GM23338 (cell line): ENCODE measurements at regions not wholly inside any gene's neighbourhood (a gene's known extent, or its start where the extent isn't known, plus 50 kb on each side); places are given as distances from the start of the nearest gene placed in this dataset.

Source experiments
- ATAC-seq: fragments of 200-7000 bp; cut with Tn5 transposase; 3 replicates; pipeline ENCODE4 v1.9.1; 2020
- DNase-seq: peaks from one replicate; pipeline ENCODE4 v3.0.0-alpha.2; 2015; ENCODE audit warnings: low spot score
- H2AFZ ChIP-seq: fragments of 200-600 bp; sonication (generic); 2 replicates; pipeline ENCODE4 v1.8.0; 2016; ENCODE audit warnings: antibody characterized with exemption, mild to moderate bottlenecking, moderate library complexity
- H3F3A ChIP-seq: fragments of 200-600 bp; sonication (generic); replicated peaks from 2 replicates; pipeline ENCODE4 v1.8.0; 2017; ENCODE audit warnings: antibody characterized with exemption, mixed run types, low read depth
- H3K27ac ChIP-seq: fragments of 200-600 bp; sonication (generic); 2 replicates; pipeline ENCODE4 v1.6.1; 2016; ENCODE audit warnings: low read depth
- H3K27me3 ChIP-seq: fragments of 200-600 bp; sonication (generic); 2 replicates; pipeline ENCODE4 v1.8.0; 2016; ENCODE audit warnings: mild to moderate bottlenecking, mixed run types, moderate library complexity; ENCODE audit not compliant: insufficient read depth
- H3K36me3 ChIP-seq: fragments of 200-600 bp; sonication (generic); 2 replicates; pipeline ENCODE4 v1.8.0; 2016; ENCODE audit warnings: mild to moderate bottlenecking; ENCODE audit not compliant: insufficient read depth
- H3K4me1 ChIP-seq: fragments of 200-600 bp; sonication (generic); 2 replicates; pipeline ENCODE4 v1.8.0; 2016; ENCODE audit warnings: mild to moderate bottlenecking, moderate library complexity; ENCODE audit not compliant: insufficient read depth
- H3K4me2 ChIP-seq: fragments of 200-600 bp; sonication (generic); 2 replicates; pipeline ENCODE4 v1.7.1; 2017; ENCODE audit warnings: mixed run types
- H3K4me3 ChIP-seq: fragments of 200-600 bp; sonication (generic); 2 replicates; pipeline ENCODE4 v1.6.1; 2016; ENCODE audit warnings: mixed run types
- H3K79me2 ChIP-seq: fragments of 200-600 bp; sonication (generic); replicated peaks from 2 replicates; pipeline ENCODE4 v1.8.0; 2017; ENCODE audit warnings: mild to moderate bottlenecking; ENCODE audit not compliant: insufficient read depth
- H3K9me2 ChIP-seq: fragments of 200-600 bp; sonication (generic); 2 replicates; pipeline ENCODE4 v1.8.0; 2017; ENCODE audit not compliant: insufficient read depth
- H4K20me1 ChIP-seq: fragments of 200-600 bp; sonication (generic); replicated peaks from 2 replicates; pipeline ENCODE4 v1.8.0; 2017; ENCODE audit warnings: mild to moderate bottlenecking; ENCODE audit not compliant: insufficient read depth
- H3K27ac Mint-ChIP-seq: 2 replicates; pipeline ENCODE4 v1.8.0; 2020; ENCODE audit warnings: inconsistent platforms, mild to moderate bottlenecking, moderate library complexity, mixed read lengths
- H3K27me3 Mint-ChIP-seq: 3 replicates; pipeline ENCODE4 v1.8.0; 2022; ENCODE audit warnings: low read depth, mild to moderate bottlenecking, moderate library complexity, mixed read lengths, inconsistent platforms; ENCODE audit not compliant: insufficient read depth, poor library complexity
- H3K36me3 Mint-ChIP-seq: 3 replicates; pipeline ENCODE4 v1.8.0; 2021; ENCODE audit warnings: low read depth, mild to moderate bottlenecking, inconsistent platforms, moderate library complexity, mixed read lengths
- H3K4me1 Mint-ChIP-seq: 3 replicates; pipeline ENCODE4 v1.8.0; 2020; ENCODE audit warnings: mild to moderate bottlenecking, inconsistent platforms, mixed read lengths
- H3K4me3 Mint-ChIP-seq: 3 replicates; pipeline ENCODE4 v1.8.0; 2021; ENCODE audit warnings: moderate library complexity, mild to moderate bottlenecking, inconsistent platforms, mixed read lengths
- H3K9me3 Mint-ChIP-seq: 3 replicates; pipeline ENCODE4 v1.8.0; 2020; ENCODE audit warnings: moderate library complexity, mild to moderate bottlenecking, inconsistent platforms, mixed read lengths
- EZH2phosphoT487 ChIP-seq: fragments of 200-600 bp; sonication (generic); IDR thresholded peaks from one replicate; pipeline ENCODE4 v1.8.1; 2018; ENCODE audit warnings: antibody characterized with exemption; ENCODE audit not compliant: unreplicated experiment
- JUNB ChIP-seq: IDR thresholded peaks from one replicate; pipeline ENCODE4 v1.6.1; 2016; ENCODE audit warnings: antibody characterized with exemption; ENCODE audit not compliant: unreplicated experiment
- TF ChIP-seq, protein P1 (sequence below): fragments of 250-450 bp; sonication (Bioruptor Pico); IDR thresholded peaks from 2 replicates; pipeline ENCODE4 v1.5.0; 2020; ENCODE audit warnings: mild to moderate bottlenecking, moderate library complexity
- TF ChIP-seq, protein P2 (sequence below): IDR thresholded peaks from one replicate; pipeline ENCODE4 v1.6.1; 2018; ENCODE audit warnings: antibody characterized with exemption; ENCODE audit not compliant: unreplicated experiment

DNA sequence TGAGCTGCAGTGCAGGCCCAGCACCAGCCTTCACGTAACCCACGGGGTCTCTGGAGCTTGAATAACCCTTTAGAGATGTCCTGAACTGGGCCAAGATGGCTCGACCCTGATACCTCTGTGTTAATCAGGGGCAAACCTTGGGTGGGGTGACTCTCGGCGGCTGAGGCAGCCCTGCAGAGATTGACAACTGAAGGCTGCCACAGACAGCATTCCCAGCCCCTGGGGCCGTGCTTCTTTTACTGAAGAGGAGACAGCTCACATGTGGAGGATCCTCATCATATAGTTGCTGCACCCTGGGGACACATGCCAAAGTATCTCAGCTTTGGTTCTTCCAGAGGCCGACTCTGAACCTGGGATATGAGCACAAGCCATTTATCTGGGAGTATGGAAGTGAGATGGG is 57.3 kb upstream of the PTGFRN start:
- Histone ChIP-seq H3K4me1 (peaks cover 45% of the 10 kb centered on the region), H3K9me2 (no peaks in the 10 kb centered on the region), H3F3A (0 out of 2 replicates have a peak, but pooled peaks cover 3% of the 10 kb centered on the region), H3K4me3 (no peak overlapping the region), H3K79me2 (no peaks in the 10 kb centered on the region), H3K27ac (no peak overlapping the region; the same call in 1 of the 2 replicates), H3K4me2 (peak overlapping the region; percentile 12; the same call in 1 of the 2 replicates), H3K27me3 (no peaks in the 10 kb centered on the region), H2AFZ (peak overlapping the region; percentile 69; the same call in 1 of the 2 replicates), H3K36me3 (no peaks in the 10 kb centered on the region), H4K20me1 (no peaks in the 10 kb centered on the region)
- Mint-ChIP-seq H3K27ac (peak overlapping the region; percentile 98; the same call in 1 of the 2 replicates), H3K9me3 (no peaks in the 10 kb centered on the region), H3K27me3 (no peaks in the 10 kb centered on the region), H3K4me1 (peaks cover 50% of the 10 kb centered on the region), H3K36me3 (no peaks in the 10 kb centered on the region; the same call in 2 of the 3 replicates), H3K4me3 (no peak overlapping the region)
- TF ChIP-seq, protein P1, sequence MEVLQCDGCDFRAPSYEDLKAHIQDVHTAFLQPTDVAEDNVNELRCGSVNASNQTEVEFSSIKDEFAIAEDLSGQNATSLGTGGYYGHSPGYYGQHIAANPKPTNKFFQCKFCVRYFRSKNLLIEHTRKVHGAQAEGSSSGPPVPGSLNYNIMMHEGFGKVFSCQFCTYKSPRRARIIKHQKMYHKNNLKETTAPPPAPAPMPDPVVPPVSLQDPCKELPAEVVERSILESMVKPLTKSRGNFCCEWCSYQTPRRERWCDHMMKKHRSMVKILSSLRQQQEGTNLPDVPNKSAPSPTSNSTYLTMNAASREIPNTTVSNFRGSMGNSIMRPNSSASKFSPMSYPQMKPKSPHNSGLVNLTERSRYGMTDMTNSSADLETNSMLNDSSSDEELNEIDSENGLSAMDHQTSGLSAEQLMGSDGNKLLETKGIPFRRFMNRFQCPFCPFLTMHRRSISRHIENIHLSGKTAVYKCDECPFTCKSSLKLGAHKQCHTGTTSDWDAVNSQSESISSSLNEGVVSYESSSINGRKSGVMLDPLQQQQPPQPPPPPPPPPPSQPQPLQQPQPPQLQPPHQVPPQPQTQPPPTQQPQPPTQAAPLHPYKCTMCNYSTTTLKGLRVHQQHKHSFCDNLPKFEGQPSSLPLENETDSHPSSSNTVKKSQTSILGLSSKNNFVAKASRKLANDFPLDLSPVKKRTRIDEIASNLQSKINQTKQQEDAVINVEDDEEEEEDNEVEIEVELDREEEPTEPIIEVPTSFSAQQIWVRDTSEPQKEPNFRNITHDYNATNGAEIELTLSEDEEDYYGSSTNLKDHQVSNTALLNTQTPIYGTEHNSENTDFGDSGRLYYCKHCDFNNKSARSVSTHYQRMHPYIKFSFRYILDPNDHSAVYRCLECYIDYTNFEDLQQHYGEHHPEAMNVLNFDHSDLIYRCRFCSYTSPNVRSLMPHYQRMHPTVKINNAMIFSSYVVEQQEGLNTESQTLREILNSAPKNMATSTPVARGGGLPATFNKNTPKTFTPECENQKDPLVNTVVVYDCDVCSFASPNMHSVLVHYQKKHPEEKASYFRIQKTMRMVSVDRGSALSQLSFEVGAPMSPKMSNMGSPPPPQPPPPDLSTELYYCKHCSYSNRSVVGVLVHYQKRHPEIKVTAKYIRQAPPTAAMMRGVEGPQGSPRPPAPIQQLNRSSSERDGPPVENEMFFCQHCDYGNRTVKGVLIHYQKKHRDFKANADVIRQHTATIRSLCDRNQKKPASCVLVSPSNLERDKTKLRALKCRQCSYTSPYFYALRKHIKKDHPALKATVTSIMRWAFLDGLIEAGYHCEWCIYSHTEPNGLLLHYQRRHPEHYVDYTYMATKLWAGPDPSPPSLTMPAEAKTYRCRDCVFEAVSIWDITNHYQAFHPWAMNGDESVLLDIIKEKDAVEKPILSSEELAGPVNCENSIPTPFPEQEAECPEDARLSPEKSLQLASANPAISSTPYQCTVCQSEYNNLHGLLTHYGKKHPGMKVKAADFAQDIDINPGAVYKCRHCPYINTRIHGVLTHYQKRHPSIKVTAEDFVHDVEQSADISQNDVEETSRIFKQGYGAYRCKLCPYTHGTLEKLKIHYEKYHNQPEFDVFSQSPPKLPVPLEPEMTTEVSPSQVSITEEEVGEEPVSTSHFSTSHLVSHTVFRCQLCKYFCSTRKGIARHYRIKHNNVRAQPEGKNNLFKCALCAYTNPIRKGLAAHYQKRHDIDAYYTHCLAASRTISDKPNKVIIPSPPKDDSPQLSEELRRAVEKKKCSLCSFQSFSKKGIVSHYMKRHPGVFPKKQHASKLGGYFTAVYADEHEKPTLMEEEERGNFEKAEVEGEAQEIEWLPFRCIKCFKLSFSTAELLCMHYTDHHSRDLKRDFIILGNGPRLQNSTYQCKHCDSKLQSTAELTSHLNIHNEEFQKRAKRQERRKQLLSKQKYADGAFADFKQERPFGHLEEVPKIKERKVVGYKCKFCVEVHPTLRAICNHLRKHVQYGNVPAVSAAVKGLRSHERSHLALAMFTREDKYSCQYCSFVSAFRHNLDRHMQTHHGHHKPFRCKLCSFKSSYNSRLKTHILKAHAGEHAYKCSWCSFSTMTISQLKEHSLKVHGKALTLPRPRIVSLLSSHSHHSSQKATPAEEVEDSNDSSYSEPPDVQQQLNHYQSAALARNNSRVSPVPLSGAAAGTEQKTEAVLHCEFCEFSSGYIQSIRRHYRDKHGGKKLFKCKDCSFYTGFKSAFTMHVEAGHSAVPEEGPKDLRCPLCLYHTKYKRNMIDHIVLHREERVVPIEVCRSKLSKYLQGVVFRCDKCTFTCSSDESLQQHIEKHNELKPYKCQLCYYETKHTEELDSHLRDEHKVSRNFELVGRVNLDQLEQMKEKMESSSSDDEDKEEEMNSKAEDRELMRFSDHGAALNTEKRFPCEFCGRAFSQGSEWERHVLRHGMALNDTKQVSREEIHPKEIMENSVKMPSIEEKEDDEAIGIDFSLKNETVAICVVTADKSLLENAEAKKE (CRISPR knock-in tag) = no peak
- TF ChIP-seq EZH2phosphoT487 (no peak), JUNB (no peak)
- TF ChIP-seq, protein P2, sequence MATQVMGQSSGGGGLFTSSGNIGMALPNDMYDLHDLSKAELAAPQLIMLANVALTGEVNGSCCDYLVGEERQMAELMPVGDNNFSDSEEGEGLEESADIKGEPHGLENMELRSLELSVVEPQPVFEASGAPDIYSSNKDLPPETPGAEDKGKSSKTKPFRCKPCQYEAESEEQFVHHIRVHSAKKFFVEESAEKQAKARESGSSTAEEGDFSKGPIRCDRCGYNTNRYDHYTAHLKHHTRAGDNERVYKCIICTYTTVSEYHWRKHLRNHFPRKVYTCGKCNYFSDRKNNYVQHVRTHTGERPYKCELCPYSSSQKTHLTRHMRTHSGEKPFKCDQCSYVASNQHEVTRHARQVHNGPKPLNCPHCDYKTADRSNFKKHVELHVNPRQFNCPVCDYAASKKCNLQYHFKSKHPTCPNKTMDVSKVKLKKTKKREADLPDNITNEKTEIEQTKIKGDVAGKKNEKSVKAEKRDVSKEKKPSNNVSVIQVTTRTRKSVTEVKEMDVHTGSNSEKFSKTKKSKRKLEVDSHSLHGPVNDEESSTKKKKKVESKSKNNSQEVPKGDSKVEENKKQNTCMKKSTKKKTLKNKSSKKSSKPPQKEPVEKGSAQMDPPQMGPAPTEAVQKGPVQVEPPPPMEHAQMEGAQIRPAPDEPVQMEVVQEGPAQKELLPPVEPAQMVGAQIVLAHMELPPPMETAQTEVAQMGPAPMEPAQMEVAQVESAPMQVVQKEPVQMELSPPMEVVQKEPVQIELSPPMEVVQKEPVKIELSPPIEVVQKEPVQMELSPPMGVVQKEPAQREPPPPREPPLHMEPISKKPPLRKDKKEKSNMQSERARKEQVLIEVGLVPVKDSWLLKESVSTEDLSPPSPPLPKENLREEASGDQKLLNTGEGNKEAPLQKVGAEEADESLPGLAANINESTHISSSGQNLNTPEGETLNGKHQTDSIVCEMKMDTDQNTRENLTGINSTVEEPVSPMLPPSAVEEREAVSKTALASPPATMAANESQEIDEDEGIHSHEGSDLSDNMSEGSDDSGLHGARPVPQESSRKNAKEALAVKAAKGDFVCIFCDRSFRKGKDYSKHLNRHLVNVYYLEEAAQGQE = no peak
- ATAC-seq = no peak
- DNase-seq = no peak
